Choroid plexus epithelial cell (primary cell): ENCODE measurements at regions not wholly inside any gene's neighbourhood (a gene's known extent, or its start where the extent isn't known, plus 50 kb on each side); places are given as distances from the start of the nearest gene placed in this dataset.

ENCODE experiments used
- DNase-seq: peaks from one replicate; pipeline ENCODE4 v3.0.0-alpha.2; 2010; ENCODE audit warnings: low read depth
- H3K4me3 ChIP-seq: 2 replicates; pipeline ENCODE4 v1.5.1; 2011; ENCODE audit warnings: low read depth, mild to moderate bottlenecking, control low read depth, low read length, moderate library complexity
- TF ChIP-seq, protein P1 (sequence below): conservative IDR thresholded peaks from 2 replicates; pipeline ENCODE4 v1.5.1; 2011; ENCODE audit warnings: low read depth, mild to moderate bottlenecking, control low read depth, inconsistent platforms, low read length, moderate library complexity

GRCh38 chr13:88976466-88976865, 1305.3 kb downstream of the SLITRK5 start:
- no peak for DNase-seq
- TF ChIP-seq, protein P1, sequence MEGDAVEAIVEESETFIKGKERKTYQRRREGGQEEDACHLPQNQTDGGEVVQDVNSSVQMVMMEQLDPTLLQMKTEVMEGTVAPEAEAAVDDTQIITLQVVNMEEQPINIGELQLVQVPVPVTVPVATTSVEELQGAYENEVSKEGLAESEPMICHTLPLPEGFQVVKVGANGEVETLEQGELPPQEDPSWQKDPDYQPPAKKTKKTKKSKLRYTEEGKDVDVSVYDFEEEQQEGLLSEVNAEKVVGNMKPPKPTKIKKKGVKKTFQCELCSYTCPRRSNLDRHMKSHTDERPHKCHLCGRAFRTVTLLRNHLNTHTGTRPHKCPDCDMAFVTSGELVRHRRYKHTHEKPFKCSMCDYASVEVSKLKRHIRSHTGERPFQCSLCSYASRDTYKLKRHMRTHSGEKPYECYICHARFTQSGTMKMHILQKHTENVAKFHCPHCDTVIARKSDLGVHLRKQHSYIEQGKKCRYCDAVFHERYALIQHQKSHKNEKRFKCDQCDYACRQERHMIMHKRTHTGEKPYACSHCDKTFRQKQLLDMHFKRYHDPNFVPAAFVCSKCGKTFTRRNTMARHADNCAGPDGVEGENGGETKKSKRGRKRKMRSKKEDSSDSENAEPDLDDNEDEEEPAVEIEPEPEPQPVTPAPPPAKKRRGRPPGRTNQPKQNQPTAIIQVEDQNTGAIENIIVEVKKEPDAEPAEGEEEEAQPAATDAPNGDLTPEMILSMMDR, result no peak
- H3K4me3 ChIP-seq, result no peak overlapping the region

DNA sequence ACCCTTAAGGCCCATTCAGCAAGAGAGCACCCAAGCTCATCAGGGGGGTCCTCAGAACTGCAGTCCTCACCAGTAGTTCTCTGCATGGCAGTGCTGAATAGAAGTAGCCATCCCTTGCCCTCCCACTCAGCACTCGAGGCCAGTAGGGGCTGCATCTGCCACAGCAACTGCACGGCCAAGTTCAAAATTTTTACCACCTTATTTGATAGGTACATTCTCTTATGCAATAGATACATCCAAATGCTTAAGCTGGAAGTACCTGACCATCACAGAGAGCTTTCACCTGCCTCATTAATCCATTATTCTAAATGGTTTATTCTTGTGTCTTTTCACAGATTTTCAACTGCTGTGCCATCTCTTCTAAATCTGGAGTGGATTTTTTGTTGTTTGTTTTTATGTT, 1307.4 kb downstream of the SLITRK5 start:
- H3K4me3 ChIP-seq, result no peak overlapping the region
- no peak for DNase-seq
- TF ChIP-seq, protein P1, result no peak

- H3K4me3 ChIP-seq, result no peak overlapping the region
- peak; percentile 37 for DNase-seq
- TF ChIP-seq, protein P1, result peak; percentile 9
Observed at GRCh38 chr13:88979465-88980175, 1308.4 kb downstream of the SLITRK5 start.

- H3K4me3 ChIP-seq, result no peak overlapping the region
- DNase-seq, result no peak
- TF ChIP-seq, protein P1, result no peak
Observed at GRCh38 chr13:89003656-89004055, 1332.5 kb downstream of the SLITRK5 start.

- TF ChIP-seq, protein P1, result no peak
- no peak for DNase-seq
- no peak overlapping the region for H3K4me3 ChIP-seq
Observed at GRCh38 chr13:89011615-89012014, 1340.4 kb downstream of the SLITRK5 start.

DNA sequence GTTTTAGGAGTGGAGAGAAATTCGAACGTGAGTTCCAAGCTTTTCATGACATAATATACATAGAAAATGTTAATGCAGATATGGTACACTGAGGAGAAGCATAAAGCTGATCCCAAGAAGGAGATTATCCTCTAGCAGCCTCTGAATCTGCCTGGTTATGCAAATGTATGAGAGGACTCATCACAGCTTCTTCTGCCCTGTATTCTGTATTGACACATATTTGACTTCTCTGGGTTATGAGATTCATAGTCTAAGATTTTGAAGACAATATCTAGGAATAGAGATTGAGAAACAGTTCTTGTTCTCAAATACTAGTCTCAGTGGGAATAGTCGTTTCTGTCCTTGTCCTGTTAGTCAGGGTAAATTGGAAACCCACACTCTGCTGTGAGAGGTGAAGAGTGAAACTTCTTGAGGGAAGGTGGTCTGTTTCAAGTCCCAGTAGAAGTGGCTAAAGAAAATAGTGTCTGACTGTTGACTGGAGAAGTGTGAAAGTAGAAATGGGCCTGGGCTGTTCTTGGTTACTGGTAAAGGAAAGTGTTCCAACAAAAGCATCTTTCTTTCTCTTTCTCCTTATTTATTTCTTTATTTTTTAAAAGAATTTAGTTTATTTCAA, 1356.6 kb downstream of the SLITRK5 start:
- no peak for DNase-seq
- no peak overlapping the region for H3K4me3 ChIP-seq
- TF ChIP-seq, protein P1, result no peak

- TF ChIP-seq, protein P1, result no peak
- no peak for DNase-seq
- no peak overlapping the region for H3K4me3 ChIP-seq
Observed at GRCh38 chr13:89029062-89029461, 1357.9 kb downstream of the SLITRK5 start.
